Tibial nerve (tissue), 4 donors: ENCODE measurements at regions not wholly inside any gene's neighbourhood (a gene's known extent, or its start where the extent isn't known, plus 50 kb on each side); places are given as distances from the start of the nearest gene placed in this dataset.

Experiments
- DNase-seq, 2 donors: peaks; one replicate each; pipeline ENCODE4 v3.0.0-alpha.2; 2019; ENCODE audit warnings: low spot score in 2 of 2
- H3K27ac ChIP-seq, 4 donors: fragments of 200-600 bp; sonication (generic) in 3 of 4; one replicate each; pipeline ENCODE4 v1.5.1; 2017 to 2019; ENCODE audit warnings: mild to moderate bottlenecking in 1 of 4
- H3K27me3 ChIP-seq, 2 donors: fragments of 200-600 bp; sonication (generic) in 1 of 2; one replicate each; pipeline versions ENCODE4 v1.5.1 to v1.6.0; 2017 to 2019
- H3K36me3 ChIP-seq, 3 donors: fragments of 200-600 bp; sonication (generic); one replicate each; pipeline ENCODE4 v1.5.1; 2018 to 2019
- H3K4me1 ChIP-seq, 4 donors: fragments of 200-600 bp; sonication (generic) in 3 of 4; one replicate each; pipeline ENCODE4 v1.5.1; 2017 to 2019
- H3K4me3 ChIP-seq, 4 donors: fragments of 200-600 bp; sonication (generic) in 3 of 4; one replicate each; pipeline ENCODE4 v1.5.1; 2017 to 2019; ENCODE audit warnings: mild to moderate bottlenecking in 1 of 4, moderate library complexity in 1 of 4
- H3K9me3 ChIP-seq, 4 donors: fragments of 200-600 bp; sonication (generic) in 3 of 4; one replicate each; pipeline ENCODE4 v1.5.1; 2017 to 2019
- EP300 ChIP-seq, 2 donors: sonication (generic); formaldehyde crosslinking; IDR thresholded peaks; one replicate each; pipeline ENCODE4 v1.6.1; 2017; ENCODE audit warnings: antibody characterized with exemption in 2 of 2, mild to moderate bottlenecking in 1 of 2
- POLR2A ChIP-seq, 2 donors: fragments of 450-650 bp; IDR thresholded peaks; one replicate each; pipeline ENCODE4 v1.6.1; 2017; ENCODE audit warnings: antibody characterized with exemption in 2 of 2, mild to moderate bottlenecking in 2 of 2, moderate library complexity in 2 of 2
- WGBS, 2 donors: methylation state at CpG; one replicate each; pipeline ENCODE4 v1.1.5; 2018; 5-methylcytosine and 5-hydroxymethylcytosine counted together
- TF ChIP-seq, protein P1 (sequence below), 5 experiments: fragments of 200-600 bp in 3 of 5; fragments of 450-650 bp in 2 of 5; sonication (generic) in 3 of 5; IDR thresholded peaks; one replicate each; pipeline ENCODE4 v1.5.1; 2016 to 2019; ENCODE audit warnings: antibody characterized with exemption in 5 of 5, mild to moderate bottlenecking in 3 of 5, moderate library complexity in 2 of 5

DNA sequence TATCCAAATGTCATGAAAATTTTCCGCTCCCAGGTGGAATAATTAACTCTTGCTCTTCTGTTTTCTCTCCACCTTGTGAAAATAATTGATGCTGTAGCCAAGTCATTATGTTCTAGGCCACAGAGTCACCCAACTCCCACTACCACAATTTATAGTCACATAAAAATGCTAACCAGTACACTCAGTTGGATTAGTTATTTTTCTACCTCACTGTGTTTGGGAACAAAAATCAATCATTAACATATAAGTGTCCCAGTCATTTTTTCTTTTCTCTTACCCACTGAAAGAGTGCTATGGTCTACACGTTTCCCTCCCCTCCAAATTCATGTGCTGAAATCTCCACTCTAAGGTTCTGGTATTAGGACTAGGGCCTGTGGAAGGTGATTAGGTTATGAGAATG, 255.6 kb upstream of the LMCD1 start:
- H3K4me3 ChIP-seq = no peak overlapping the region
- no peaks in the 10 kb centered on the region for H3K27me3 ChIP-seq
- no peaks in the 10 kb centered on the region for H3K36me3 ChIP-seq
- DNase-seq = no peak
- WGBS, 2 donors = 42 to 69% methylated on average over 2 of the region's 2 CpGs
- H3K9me3 ChIP-seq = peaks cover 0 to 22% (median 0%) of the 10 kb centered on the region in 4 donors
- H3K4me1 ChIP-seq = no peaks in the 10 kb centered on the region
- TF ChIP-seq POLR2A (IDR thresholded peaks at IDR 0.05) (no peak), EP300 (IDR thresholded peaks at IDR 0.05) (no peak)
- TF ChIP-seq, protein P1, sequence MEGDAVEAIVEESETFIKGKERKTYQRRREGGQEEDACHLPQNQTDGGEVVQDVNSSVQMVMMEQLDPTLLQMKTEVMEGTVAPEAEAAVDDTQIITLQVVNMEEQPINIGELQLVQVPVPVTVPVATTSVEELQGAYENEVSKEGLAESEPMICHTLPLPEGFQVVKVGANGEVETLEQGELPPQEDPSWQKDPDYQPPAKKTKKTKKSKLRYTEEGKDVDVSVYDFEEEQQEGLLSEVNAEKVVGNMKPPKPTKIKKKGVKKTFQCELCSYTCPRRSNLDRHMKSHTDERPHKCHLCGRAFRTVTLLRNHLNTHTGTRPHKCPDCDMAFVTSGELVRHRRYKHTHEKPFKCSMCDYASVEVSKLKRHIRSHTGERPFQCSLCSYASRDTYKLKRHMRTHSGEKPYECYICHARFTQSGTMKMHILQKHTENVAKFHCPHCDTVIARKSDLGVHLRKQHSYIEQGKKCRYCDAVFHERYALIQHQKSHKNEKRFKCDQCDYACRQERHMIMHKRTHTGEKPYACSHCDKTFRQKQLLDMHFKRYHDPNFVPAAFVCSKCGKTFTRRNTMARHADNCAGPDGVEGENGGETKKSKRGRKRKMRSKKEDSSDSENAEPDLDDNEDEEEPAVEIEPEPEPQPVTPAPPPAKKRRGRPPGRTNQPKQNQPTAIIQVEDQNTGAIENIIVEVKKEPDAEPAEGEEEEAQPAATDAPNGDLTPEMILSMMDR (IDR thresholded peaks at IDR 0.05) = no peak
- H3K27ac ChIP-seq = no peak overlapping the region

- H3K9me3 ChIP-seq = no peaks in the 10 kb centered on the region
- no peak overlapping the region for H3K27ac ChIP-seq
- no peak overlapping the region for H3K4me3 ChIP-seq
- no peaks in the 10 kb centered on the region for H3K36me3 ChIP-seq
- H3K27me3 ChIP-seq = no peaks in the 10 kb centered on the region
- no peak for TF ChIP-seq POLR2A (IDR thresholded peaks at IDR 0.05)
- no peak for TF ChIP-seq EP300 (IDR thresholded peaks at IDR 0.05)
- TF ChIP-seq, protein P1 (IDR thresholded peaks at IDR 0.05) = no peak
- no peak for DNase-seq
- peaks cover 0 to 3% (median 0%) of the 10 kb centered on the region in 4 donors for H3K4me1 ChIP-seq
- 89 to 97% methylated on average over 1 of the region's 1 CpG for WGBS, 2 donors
These were observed 248.4 kb upstream of the LMCD1 start for GRCh38 chr3:8253201-8253600.

DNA sequence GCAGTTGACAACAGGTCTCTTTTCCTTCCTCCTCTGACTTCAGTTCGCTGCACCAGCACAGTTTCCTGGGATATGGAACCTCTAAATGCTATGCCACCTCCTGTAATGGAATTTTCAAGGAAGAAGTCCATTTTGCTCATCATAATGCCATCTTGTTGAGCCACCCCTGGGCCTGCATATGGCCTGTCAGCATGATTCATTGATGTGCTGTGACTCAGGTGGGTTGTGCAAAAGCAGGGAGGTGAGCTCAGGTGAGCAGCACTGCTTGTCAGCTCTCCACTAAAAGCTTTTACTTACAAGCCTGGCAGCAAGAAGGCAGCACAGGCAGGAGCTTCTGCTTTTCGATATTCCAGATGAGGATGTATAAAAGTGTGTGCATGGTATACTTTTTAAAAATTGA, 247.1 kb upstream of the LMCD1 start:
- Histone ChIP-seq H3K36me3 (no peaks in the 10 kb centered on the region), H3K4me1 (peaks cover 0 to 3% (median 0%) of the 10 kb centered on the region in 4 donors), H3K9me3 (no peaks in the 10 kb centered on the region), H3K27me3 (no peaks in the 10 kb centered on the region), H3K27ac (no peak overlapping the region), H3K4me3 (no peak overlapping the region)
- no peak for DNase-seq
- TF ChIP-seq, protein P1 (IDR thresholded peaks at IDR 0.05) = no peak
- no peak for TF ChIP-seq POLR2A (IDR thresholded peaks at IDR 0.05)
- no peak for TF ChIP-seq EP300 (IDR thresholded peaks at IDR 0.05)
- WGBS, 2 donors = 72 to 81% methylated on average over 2 of the region's 2 CpGs

DNA sequence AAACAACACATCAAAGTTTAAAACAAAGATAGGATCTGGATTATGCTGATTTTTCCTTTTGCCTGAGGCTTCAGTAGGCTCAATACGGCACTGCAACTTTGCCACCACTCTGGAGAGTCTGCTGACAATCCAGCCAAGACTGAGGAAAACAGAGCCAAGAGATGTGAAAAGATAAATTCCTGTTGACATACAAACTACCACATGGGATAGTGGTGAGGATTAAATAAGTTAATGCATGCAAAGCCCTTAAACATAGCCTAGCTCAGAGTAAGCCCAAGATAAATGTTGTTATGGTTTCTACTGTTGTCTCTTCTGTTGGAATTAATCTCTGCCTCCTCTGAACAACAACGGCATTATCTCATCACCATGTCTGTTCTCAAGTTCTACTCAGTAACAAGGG, 245.9 kb upstream of the LMCD1 start:
- H3K9me3 ChIP-seq = peaks cover 0 to 3% (median under 1%) of the 10 kb centered on the region in 4 donors
- no peak for DNase-seq
- no peaks in the 10 kb centered on the region for H3K36me3 ChIP-seq
- H3K4me3 ChIP-seq = no peak overlapping the region
- 76 to 88% methylated on average over 2 of the region's 2 CpGs for WGBS, 2 donors
- peaks cover 0 to 3% (median 0%) of the 10 kb centered on the region in 4 donors for H3K4me1 ChIP-seq
- H3K27me3 ChIP-seq = no peaks in the 10 kb centered on the region
- no peak overlapping the region for H3K27ac ChIP-seq
- TF ChIP-seq EP300 (IDR thresholded peaks at IDR 0.05) (no peak), POLR2A (IDR thresholded peaks at IDR 0.05) (no peak)
- TF ChIP-seq, protein P1 (IDR thresholded peaks at IDR 0.05) = no peak

DNA sequence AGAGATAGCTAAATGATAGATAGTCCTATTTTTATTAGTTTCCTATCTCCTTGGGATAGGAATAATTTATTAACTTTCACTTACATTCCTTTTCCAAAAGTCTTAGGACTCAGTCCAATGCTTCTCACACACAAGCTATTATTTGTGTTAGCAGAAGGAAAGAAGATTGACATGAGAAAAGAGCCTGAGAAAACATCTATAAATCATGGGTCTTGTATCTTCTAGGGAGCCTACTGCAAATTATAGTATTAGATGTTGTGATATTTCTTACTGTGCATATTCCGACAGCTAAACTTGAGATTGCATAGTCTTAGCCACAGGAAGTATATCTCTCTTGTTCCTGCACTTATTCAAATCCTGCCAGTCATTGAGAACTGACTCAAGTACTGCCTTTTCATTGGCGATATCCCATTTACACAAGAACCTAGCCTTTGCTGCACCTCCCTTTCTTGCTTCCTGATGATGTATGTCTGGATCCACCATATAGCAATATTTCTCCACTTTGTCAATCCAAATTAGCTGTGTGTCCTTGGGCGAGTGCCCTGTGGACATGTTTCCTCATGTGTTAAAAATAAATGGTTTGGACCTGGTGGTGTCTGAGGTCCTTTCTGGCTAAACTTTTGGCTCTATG, 245.1 kb upstream of the LMCD1 start:
- no peak overlapping the region for H3K4me3 ChIP-seq
- DNase-seq = no peak
- peaks cover 0 to 3% (median 0%) of the 10 kb centered on the region in 4 donors for H3K4me1 ChIP-seq
- H3K27ac ChIP-seq = no peak overlapping the region
- no peaks in the 10 kb centered on the region for H3K36me3 ChIP-seq
- peaks cover 0 to 11% (median 2%) of the 10 kb centered on the region in 4 donors for H3K9me3 ChIP-seq
- TF ChIP-seq POLR2A (IDR thresholded peaks at IDR 0.05) (no peak), EP300 (IDR thresholded peaks at IDR 0.05) (no peak)
- TF ChIP-seq, protein P1 (IDR thresholded peaks at IDR 0.05) = no peak
- H3K27me3 ChIP-seq = no peaks in the 10 kb centered on the region
- 85 to 88% methylated on average over 3 of the region's 3 CpGs for WGBS, 2 donors
